ENCODE measurements at regions not wholly inside any gene's neighbourhood (a gene's known extent, or its start where the extent isn't known, plus 50 kb on each side); places are given as distances from the start of the nearest gene placed in this dataset.

DNA sequence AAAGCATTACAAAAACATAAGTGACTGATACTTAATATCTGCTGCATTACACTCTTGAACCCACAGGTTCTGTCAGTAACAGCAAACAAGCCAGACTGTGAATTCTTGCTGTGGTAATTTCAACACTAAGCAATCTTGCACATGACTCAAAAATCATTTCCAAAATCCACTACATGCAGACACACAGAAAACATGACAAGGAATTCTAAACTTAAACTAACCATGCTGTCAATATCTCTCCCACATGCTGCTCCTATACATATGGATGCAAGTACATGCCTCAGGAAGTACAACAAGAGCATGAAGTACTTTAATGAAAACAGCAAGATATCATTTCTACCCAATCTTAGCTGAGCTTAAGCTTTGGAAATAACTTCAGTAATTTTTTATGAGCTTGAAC lies 890.2 kb upstream of the KCND2 start:
- Histone ChIP-seq H3K27ac (ENCODE audit: low read depth, low read length) (no peak overlapping the region), H3K9ac (ENCODE audit: low read length) (no peak overlapping the region), H3K27me3 (ENCODE audit: low read length) (no peaks in the 10 kb centered on the region), H3K79me2 (ENCODE audit: insufficient read depth, low read length) (no peaks in the 10 kb centered on the region), H3K9me2 (replicated peaks; ENCODE audit: insufficient read depth, low read length) (no peaks in the 10 kb centered on the region), H3F3A (ENCODE audit: insufficient read depth) (no peaks in the 10 kb centered on the region), H4K20me1 (ENCODE audit: low read depth, low read length) (no peaks in the 10 kb centered on the region; the same call in 1 of the 2 replicates), H3K36me3 (ENCODE audit: low read length) (no peaks in the 10 kb centered on the region), H3K4me2 (ENCODE audit: low read depth, low read length, poor library complexity, severe bottlenecking) (no peak overlapping the region), H2AFZ (ENCODE audit: low read depth, low read length, severe bottlenecking) (no peak overlapping the region), H3K4me3 (ENCODE audit: insufficient read depth, low read length, poor library complexity, severe bottlenecking) (no peak overlapping the region), H3K9me3 (ENCODE audit: insufficient read depth, low read length) (no peaks in the 10 kb centered on the region)
- no peak for TF ChIP-seq EZH2phosphoT487 (conservative IDR thresholded peaks at IDR 0.05; ENCODE audit: low read length)
- TF ChIP-seq, protein P1, sequence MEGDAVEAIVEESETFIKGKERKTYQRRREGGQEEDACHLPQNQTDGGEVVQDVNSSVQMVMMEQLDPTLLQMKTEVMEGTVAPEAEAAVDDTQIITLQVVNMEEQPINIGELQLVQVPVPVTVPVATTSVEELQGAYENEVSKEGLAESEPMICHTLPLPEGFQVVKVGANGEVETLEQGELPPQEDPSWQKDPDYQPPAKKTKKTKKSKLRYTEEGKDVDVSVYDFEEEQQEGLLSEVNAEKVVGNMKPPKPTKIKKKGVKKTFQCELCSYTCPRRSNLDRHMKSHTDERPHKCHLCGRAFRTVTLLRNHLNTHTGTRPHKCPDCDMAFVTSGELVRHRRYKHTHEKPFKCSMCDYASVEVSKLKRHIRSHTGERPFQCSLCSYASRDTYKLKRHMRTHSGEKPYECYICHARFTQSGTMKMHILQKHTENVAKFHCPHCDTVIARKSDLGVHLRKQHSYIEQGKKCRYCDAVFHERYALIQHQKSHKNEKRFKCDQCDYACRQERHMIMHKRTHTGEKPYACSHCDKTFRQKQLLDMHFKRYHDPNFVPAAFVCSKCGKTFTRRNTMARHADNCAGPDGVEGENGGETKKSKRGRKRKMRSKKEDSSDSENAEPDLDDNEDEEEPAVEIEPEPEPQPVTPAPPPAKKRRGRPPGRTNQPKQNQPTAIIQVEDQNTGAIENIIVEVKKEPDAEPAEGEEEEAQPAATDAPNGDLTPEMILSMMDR (IDR thresholded peaks at IDR 0.05; ENCODE audit: insufficient read depth, low read length, poor library complexity, severe bottlenecking), result no peak

GRCh38 chr7:119395024-119395423 lies 878.0 kb upstream of the KCND2 start:
- Histone ChIP-seq H2AFZ (ENCODE audit: low read depth, low read length, severe bottlenecking) (no peak overlapping the region), H3K4me3 (ENCODE audit: insufficient read depth, low read length, poor library complexity, severe bottlenecking) (no peak overlapping the region), H3F3A (ENCODE audit: insufficient read depth) (no peaks in the 10 kb centered on the region)

DNA sequence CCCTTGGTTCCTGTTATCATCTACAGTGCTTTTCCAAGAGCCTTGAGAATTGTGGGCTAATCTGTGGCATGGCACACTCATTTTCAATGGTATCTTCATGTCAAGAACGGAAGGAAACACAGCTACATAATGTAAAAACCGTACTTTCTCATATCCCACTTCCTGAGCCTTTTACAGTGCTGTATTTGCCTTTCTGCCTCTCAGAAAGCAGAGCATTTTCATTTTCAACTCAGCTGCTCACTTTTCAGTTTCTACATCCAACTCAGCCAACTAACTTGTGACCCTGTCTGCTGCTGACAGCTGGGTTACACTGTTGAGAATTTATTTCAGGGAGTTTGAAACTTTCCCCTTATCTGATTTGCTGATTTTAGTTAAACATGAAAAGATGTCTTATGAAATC lies 875.8 kb upstream of the KCND2 start:
- H3K9me2 ChIP-seq (replicated peaks; ENCODE audit: insufficient read depth, low read length), result no peaks in the 10 kb centered on the region
- H3K4me2 ChIP-seq (ENCODE audit: low read depth, low read length, poor library complexity, severe bottlenecking), result no peak overlapping the region
- H3K9ac ChIP-seq (ENCODE audit: low read length), result no peak overlapping the region
- H3K79me2 ChIP-seq (ENCODE audit: insufficient read depth, low read length), result no peaks in the 10 kb centered on the region
- H3K27me3 ChIP-seq (ENCODE audit: low read length), result no peaks in the 10 kb centered on the region
- no peak overlapping the region for H3K27ac ChIP-seq (ENCODE audit: low read depth, low read length)
- H3F3A ChIP-seq (ENCODE audit: insufficient read depth), result no peaks in the 10 kb centered on the region
- H3K4me3 ChIP-seq (ENCODE audit: insufficient read depth, low read length, poor library complexity, severe bottlenecking), result no peak overlapping the region
- TF ChIP-seq, protein P1 (IDR thresholded peaks at IDR 0.05; ENCODE audit: insufficient read depth, low read length, poor library complexity, severe bottlenecking), result no peak
- no peak for TF ChIP-seq EZH2phosphoT487 (conservative IDR thresholded peaks at IDR 0.05; ENCODE audit: low read length)
- H3K9me3 ChIP-seq (ENCODE audit: insufficient read depth, low read length), result no peaks in the 10 kb centered on the region
- H2AFZ ChIP-seq (ENCODE audit: low read depth, low read length, severe bottlenecking), result no peak overlapping the region
- no peaks in the 10 kb centered on the region for H3K36me3 ChIP-seq (ENCODE audit: low read length)
- 0 out of 2 replicates have a peak, but pooled peaks cover 3% of the 10 kb centered on the region for H4K20me1 ChIP-seq (ENCODE audit: low read depth, low read length)

More at GRCh38 chr7:119395024-119395423, 878.0 kb upstream of the KCND2 start:
- Histone ChIP-seq H3K79me2 (ENCODE audit: insufficient read depth, low read length) (no peaks in the 10 kb centered on the region), H4K20me1 (ENCODE audit: low read depth, low read length) (no peaks in the 10 kb centered on the region), H3K4me2 (ENCODE audit: low read depth, low read length, poor library complexity, severe bottlenecking) (no peak overlapping the region), H3K27me3 (ENCODE audit: low read length) (no peaks in the 10 kb centered on the region), H3K36me3 (ENCODE audit: low read length) (no peaks in the 10 kb centered on the region), H3K9me2 (replicated peaks; ENCODE audit: insufficient read depth, low read length) (no peaks in the 10 kb centered on the region), H3K9ac (ENCODE audit: low read length) (no peak overlapping the region), H3K9me3 (ENCODE audit: insufficient read depth, low read length) (no peaks in the 10 kb centered on the region), H3K27ac (ENCODE audit: low read depth, low read length) (no peak overlapping the region)
- TF ChIP-seq EZH2phosphoT487 (conservative IDR thresholded peaks at IDR 0.05; ENCODE audit: low read length), result no peak
- TF ChIP-seq, protein P1 (IDR thresholded peaks at IDR 0.05; ENCODE audit: insufficient read depth, low read length, poor library complexity, severe bottlenecking), result no peak
